ENCODE measurements at regions not wholly inside any gene's neighbourhood (a gene's known extent, or its start where the extent isn't known, plus 50 kb on each side); places are given as distances from the start of the nearest gene placed in this dataset.

DNA sequence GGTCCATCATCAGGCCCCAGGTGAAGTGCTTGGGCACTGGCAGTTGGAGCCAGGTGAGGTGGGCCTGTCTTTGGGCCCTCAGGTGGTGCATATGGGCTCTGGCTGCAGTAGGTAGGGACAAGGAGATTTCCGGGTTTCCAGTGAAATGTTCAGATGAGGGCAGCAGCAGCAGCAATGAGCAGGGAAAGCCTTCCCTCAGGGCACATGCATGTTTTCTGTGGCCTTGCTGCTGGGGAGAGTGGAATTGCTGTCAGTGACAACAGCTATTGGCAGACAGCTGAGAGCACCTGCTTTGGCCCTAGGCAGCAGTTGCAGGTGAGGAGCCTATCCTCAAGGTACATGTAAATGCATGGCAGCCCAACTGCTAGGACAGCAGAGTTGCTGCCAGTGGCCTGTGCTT lies 58.9 kb upstream of the QRFPR start:
- in situ Hi-C loops (cut with HindIII; ENCODE audit: low sequenced_read_pairs), result no loop called here

Measured in endothelial cell of hepatic sinusoid (primary cell).